Activated naive CD8-positive, alpha-beta T cell (primary cell): ENCODE measurements at regions not wholly inside any gene's neighbourhood (a gene's known extent, or its start where the extent isn't known, plus 50 kb on each side); places are given as distances from the start of the nearest gene placed in this dataset.

Experiments used
- H3K27ac Mint-ChIP-seq: one replicate; pipeline ENCODE4 v1.8.0; 2021; ENCODE audit warnings: mixed read lengths
- H3K27me3 Mint-ChIP-seq: one replicate; pipeline ENCODE4 v1.8.0; 2021; ENCODE audit warnings: mixed read lengths
- H3K36me3 Mint-ChIP-seq: one replicate; pipeline ENCODE4 v1.8.0; 2021; ENCODE audit warnings: mixed read lengths
- H3K4me1 Mint-ChIP-seq: one replicate; pipeline ENCODE4 v1.8.0; 2021; ENCODE audit warnings: low read depth, mixed read lengths
- H3K4me3 Mint-ChIP-seq: one replicate; pipeline ENCODE4 v1.8.0; 2021; ENCODE audit warnings: mild to moderate bottlenecking, mixed read lengths
- H3K9me3 Mint-ChIP-seq: one replicate; pipeline ENCODE4 v1.8.0; 2021; ENCODE audit warnings: low read depth, mixed read lengths

GRCh38 chr6:170125456-170126300 is 165.2 kb downstream of the DLL1 start:
- H3K27me3 Mint-ChIP-seq: peaks cover 2% of the 10 kb centered on the region
- no peak overlapping the region for H3K4me3 Mint-ChIP-seq
- H3K9me3 Mint-ChIP-seq: peaks cover 17% of the 10 kb centered on the region
- peaks cover 3% of the 10 kb centered on the region for H3K36me3 Mint-ChIP-seq
- peaks cover 1% of the 10 kb centered on the region for H3K4me1 Mint-ChIP-seq
- H3K27ac Mint-ChIP-seq: no peak overlapping the region

GRCh38 chr6:170124836-170125235 is 166.0 kb downstream of the DLL1 start:
- Mint-ChIP-seq H3K27me3 (peaks cover 2% of the 10 kb centered on the region), H3K27ac (no peak overlapping the region), H3K4me3 (no peak overlapping the region), H3K4me1 (peaks cover 1% of the 10 kb centered on the region), H3K9me3 (peaks cover 25% of the 10 kb centered on the region), H3K36me3 (peaks cover 6% of the 10 kb centered on the region)

- Mint-ChIP-seq H3K27me3 (peaks cover 2% of the 10 kb centered on the region), H3K4me1 (peaks cover 1% of the 10 kb centered on the region), H3K36me3 (peaks cover 10% of the 10 kb centered on the region), H3K27ac (no peak overlapping the region), H3K4me3 (no peak overlapping the region), H3K9me3 (peaks cover 31% of the 10 kb centered on the region)
Measured at GRCh38 chr6:170124150-170124549, 166.7 kb downstream of the DLL1 start.

- Mint-ChIP-seq H3K27me3 (peaks cover 2% of the 10 kb centered on the region), H3K36me3 (peaks cover 10% of the 10 kb centered on the region), H3K4me1 (peaks cover 1% of the 10 kb centered on the region), H3K4me3 (no peak overlapping the region), H3K9me3 (peaks cover 31% of the 10 kb centered on the region), H3K27ac (no peak overlapping the region)
Measured at GRCh38 chr6:170122651-170123050, 168.2 kb downstream of the DLL1 start.

- no peak overlapping the region for H3K27ac Mint-ChIP-seq
- H3K9me3 Mint-ChIP-seq: peaks cover 29% of the 10 kb centered on the region
Measured at GRCh38 chr6:170117111-170117972, 173.5 kb downstream of the DLL1 start.

GRCh38 chr6:170116636-170117035 is 174.2 kb downstream of the DLL1 start:
- no peak overlapping the region for H3K27ac Mint-ChIP-seq
- no peaks in the 10 kb centered on the region for H3K4me1 Mint-ChIP-seq
- H3K9me3 Mint-ChIP-seq: peaks cover 23% of the 10 kb centered on the region

More at GRCh38 chr6:170117111-170117972, 173.5 kb downstream of the DLL1 start:
- Mint-ChIP-seq H3K36me3 (peaks cover 10% of the 10 kb centered on the region), H3K4me1 (no peaks in the 10 kb centered on the region), H3K27me3 (no peaks in the 10 kb centered on the region), H3K4me3 (no peak overlapping the region)

GRCh38 chr6:170114956-170115855 is 175.7 kb downstream of the DLL1 start:
- Mint-ChIP-seq H3K27ac (no peak overlapping the region), H3K9me3 (peaks cover 10% of the 10 kb centered on the region), H3K27me3 (no peaks in the 10 kb centered on the region), H3K4me1 (no peaks in the 10 kb centered on the region), H3K4me3 (no peak overlapping the region), H3K36me3 (peaks cover 4% of the 10 kb centered on the region)

More at GRCh38 chr6:170116636-170117035, 174.2 kb downstream of the DLL1 start:
- Mint-ChIP-seq H3K27me3 (no peaks in the 10 kb centered on the region), H3K36me3 (peaks cover 9% of the 10 kb centered on the region), H3K4me3 (no peak overlapping the region)

- peaks cover 3% of the 10 kb centered on the region for H3K9me3 Mint-ChIP-seq
- H3K27me3 Mint-ChIP-seq: no peaks in the 10 kb centered on the region
- no peak overlapping the region for H3K4me3 Mint-ChIP-seq
- no peak overlapping the region for H3K27ac Mint-ChIP-seq
- peaks cover 2% of the 10 kb centered on the region for H3K36me3 Mint-ChIP-seq
- H3K4me1 Mint-ChIP-seq: no peaks in the 10 kb centered on the region
Measured at GRCh38 chr6:170114187-170114945, 176.5 kb downstream of the DLL1 start.

GRCh38 chr6:170113141-170113540 is 177.7 kb downstream of the DLL1 start:
- H3K27ac Mint-ChIP-seq: no peak overlapping the region
- H3K9me3 Mint-ChIP-seq: no peaks in the 10 kb centered on the region
- H3K36me3 Mint-ChIP-seq: no peaks in the 10 kb centered on the region
- H3K4me1 Mint-ChIP-seq: no peaks in the 10 kb centered on the region
- no peaks in the 10 kb centered on the region for H3K27me3 Mint-ChIP-seq
- H3K4me3 Mint-ChIP-seq: no peak overlapping the region

GRCh38 chr6:170112583-170112860 is 178.4 kb downstream of the DLL1 start:
- Mint-ChIP-seq H3K27me3 (peaks cover 4% of the 10 kb centered on the region), H3K36me3 (no peaks in the 10 kb centered on the region), H3K27ac (no peak overlapping the region), H3K4me1 (no peaks in the 10 kb centered on the region), H3K4me3 (no peak overlapping the region), H3K9me3 (no peaks in the 10 kb centered on the region)

GRCh38 chr6:170111816-170112582 is 178.9 kb downstream of the DLL1 start:
- no peaks in the 10 kb centered on the region for H3K9me3 Mint-ChIP-seq
- no peaks in the 10 kb centered on the region for H3K4me1 Mint-ChIP-seq
- no peak overlapping the region for H3K27ac Mint-ChIP-seq
- peaks cover 5% of the 10 kb centered on the region for H3K27me3 Mint-ChIP-seq
- H3K4me3 Mint-ChIP-seq: no peak overlapping the region
- no peaks in the 10 kb centered on the region for H3K36me3 Mint-ChIP-seq

- Mint-ChIP-seq H3K4me3 (no peak overlapping the region), H3K27me3 (peaks cover 5% of the 10 kb centered on the region), H3K27ac (no peak overlapping the region), H3K9me3 (no peaks in the 10 kb centered on the region), H3K36me3 (no peaks in the 10 kb centered on the region), H3K4me1 (no peaks in the 10 kb centered on the region)
Measured at GRCh38 chr6:170111141-170111664, 179.7 kb downstream of the DLL1 start.
